ENCODE measurements at regions not wholly inside any gene's neighbourhood (a gene's known extent, or its start where the extent isn't known, plus 50 kb on each side); places are given as distances from the start of the nearest gene placed in this dataset.

DNA sequence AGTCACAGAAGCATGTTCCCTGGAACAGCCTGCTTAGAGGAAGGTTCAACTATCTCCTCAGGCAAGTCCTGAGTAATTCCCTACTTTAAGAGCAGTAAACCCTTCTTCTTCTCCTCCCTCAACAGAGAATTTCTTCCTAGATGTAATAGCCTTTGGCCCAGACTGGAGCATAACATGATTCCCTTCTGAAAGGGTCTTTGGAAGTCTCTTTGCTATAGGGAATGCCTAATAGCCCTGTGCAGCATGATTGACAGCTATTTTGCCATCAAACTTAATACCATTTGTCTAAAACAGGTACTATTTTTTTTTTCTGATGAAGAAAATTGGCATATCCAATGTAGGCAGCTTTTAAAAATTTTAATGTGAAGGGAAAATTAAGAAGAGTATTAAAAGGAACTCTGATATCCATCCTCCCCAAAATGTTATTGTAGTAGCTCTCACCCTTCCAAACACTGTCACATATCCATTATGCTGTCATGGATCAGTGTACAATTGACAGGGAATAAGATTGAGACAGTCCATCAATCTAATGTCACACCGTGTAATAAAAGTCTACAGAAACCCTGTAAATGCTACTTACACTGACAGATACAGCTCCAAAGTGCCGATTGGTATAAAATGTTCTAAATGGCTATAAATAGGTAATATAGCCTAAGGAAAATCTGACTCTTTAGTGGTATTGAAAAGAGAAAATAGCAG is 884.6 kb downstream of the TTLL7 start:
- DNase-seq: no peak

DNA sequence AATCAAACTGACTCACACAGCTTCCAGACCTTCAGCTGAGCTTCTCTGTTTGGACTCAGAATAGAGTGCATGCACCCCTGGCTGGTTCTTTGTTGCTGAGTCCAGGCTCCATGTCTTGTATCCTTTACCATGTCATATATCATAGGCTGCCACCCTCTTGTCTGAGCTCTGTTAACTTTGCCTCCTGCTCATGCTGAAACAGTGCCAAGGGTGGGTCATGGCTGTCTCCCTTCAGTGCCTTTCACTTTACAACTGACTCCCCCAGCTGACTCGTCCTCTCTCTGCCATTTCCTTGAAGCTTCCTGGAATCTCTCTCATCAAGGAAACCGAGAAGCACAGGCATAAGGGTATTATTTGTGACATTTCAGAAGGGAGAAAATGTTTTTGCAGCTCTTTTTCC is 885.3 kb downstream of the TTLL7 start:
- DNase-seq: no peak

DNA sequence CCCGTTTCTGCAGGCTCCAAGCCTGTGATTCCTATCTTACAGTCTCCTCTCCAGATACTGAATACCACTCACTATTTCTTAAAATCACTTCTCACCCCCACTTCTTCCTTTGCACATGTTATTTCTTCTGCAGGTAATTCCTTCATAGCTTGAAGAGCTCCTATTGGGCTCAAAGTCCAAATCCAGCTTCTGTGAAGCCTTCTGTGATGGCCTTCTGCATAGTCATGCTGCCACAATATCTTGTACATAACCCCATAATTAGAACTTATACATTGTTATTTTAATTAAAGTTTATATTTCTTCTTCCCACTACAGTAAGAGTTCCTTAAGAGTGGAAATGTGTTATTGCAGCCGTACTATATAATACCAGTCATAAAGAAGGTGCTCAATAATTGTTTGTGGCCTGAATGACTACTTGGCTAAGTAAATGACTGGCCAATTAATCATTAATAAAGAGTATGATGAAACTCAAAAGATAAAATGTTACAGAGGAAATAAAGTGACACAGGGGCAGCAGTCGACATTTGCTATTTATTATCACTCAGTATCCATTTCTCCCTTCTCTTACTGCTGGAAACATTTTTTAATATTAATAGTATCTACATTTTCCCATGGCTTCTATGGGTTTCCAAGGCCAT is 886.6 kb downstream of the TTLL7 start:
- no peak for DNase-seq

DNA sequence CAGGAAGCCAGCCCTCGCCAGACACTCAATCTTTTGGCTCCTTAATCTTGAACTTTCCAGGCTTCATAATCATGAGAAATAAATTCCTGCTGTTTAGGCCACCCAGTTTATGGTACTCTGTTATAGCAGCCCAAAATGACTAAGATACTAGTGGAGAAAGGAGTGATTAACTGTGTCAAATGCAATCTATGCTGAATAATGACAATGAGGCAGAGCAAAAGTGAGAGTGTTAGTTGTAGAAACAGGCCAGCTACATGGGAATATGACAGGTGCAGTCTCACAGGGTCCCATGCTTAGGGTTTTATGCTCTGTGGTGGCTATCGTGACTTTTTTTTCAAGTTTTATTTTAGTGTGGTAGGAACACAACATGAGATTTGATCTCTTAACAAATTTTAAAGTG is 888.8 kb downstream of the TTLL7 start:
- DNase-seq: no peak

DNA sequence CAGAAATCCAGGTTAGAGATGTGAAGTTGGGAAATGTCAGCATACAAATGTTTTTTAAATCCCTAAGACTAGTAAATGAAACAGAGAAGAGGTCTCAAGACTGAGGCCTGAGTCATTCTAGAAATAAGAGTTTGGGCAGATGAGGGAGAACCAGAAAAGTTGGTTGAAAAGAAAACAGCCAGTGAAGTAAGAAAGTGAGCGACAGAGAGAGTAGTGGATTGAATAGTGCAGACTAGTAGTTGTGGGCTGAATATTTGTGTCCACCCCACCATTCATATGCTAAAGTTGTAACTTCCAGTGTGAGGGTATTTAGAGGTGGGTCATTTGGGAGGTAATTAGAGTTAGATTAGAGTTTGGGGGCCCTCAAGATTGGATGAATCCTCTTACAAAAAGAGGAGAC is 889.2 kb downstream of the TTLL7 start:
- no peak for DNase-seq

DNA sequence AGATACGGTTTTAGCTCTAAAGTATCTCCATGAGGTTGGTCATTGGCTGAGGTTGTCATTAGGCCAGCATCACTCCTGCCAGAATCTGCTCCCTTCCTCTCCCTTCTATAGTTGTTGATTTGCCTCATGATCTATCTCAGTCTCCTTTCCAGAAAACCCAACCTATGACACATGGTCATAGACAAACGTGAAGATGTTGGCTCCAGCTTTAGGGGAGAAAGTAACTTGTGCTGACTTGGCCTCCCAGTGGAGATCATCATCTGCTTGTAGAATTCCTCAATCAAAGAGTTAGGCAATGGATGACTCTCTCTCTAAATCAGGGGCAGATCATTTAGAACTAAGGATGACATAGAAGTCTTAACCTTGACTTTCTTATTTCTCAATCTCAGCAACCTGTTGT is 894.4 kb downstream of the TTLL7 start:
- DNase-seq: no peak

DNA sequence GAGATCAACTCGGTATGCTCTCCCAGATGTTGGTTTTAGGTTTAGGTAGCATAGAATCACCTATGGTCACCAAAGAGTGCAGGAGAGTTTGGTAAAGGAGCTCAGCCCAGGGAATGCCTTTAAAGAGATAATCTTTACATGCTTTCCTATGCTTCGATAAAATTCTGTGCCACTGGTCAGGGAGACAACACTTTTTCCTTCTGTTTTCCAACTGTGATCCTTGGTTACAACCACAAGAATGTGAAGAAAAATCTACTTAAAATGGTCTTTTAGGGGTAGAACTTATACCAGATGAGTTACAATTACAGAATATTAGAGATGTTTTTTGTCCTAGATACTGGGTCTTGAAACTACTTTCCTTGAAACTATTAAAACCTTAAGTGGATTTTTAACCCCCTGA is 895.6 kb downstream of the TTLL7 start:
- DNase-seq: no peak

DNA sequence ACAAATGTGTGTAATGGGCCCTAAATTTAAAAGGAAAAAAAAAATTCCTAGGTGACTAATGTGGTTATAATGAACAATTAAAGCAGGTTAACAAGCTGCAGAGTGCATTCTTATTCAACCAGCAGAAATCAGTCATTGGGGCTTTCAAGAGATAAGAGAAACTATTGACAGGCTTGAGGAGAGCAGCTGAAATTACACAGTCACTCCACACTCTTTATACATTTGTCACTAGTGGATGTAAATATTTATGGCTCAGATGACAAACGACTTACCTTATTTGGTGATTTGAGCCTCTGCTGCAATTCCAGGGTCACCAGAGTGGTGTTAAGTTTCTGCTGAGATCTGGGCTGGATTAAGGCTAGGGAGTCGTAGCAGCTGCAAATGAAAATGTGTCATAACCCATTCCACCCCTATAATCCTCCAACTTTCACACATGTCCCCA is 896.3 kb downstream of the TTLL7 start:
- DNase-seq: no peak

DNA sequence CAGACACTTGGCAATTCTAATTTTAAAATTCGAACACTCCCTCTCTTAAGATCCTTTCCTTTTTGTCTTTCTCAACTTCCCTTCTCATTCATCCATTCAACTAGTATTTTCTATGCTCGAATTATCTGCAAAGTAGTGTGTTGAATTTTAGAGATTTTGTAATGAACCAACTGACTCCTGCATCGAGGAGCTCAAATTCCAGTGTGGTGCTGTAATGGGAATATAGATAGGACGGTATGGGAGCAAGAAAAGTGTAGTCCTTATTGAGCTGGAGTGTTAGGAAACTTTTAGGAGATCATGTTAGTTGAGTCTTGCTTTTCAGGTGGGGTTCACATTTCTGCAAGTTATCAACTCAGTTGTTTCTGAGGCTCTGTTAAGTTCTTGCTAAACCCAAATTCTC is 897.5 kb downstream of the TTLL7 start:
- no peak for DNase-seq

DNA sequence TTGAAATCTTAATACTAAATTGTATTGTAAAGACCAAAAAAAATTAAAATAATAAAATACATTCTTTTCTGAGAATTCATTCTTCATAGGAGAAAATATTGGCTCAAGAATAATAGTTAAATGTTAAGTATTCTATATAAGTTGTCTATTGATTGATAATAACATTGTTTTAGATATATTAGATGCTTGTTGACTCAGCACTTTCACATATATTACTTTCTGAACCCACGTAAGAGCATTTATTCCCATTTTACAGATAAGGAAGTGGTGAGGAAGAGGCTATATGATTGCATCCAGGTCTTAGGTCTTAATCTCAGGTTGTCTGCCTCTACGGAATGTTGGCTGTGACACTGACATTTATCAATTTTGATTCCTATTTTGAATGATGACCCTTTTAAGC is 898.8 kb downstream of the TTLL7 start:
- no peak for DNase-seq

DNA sequence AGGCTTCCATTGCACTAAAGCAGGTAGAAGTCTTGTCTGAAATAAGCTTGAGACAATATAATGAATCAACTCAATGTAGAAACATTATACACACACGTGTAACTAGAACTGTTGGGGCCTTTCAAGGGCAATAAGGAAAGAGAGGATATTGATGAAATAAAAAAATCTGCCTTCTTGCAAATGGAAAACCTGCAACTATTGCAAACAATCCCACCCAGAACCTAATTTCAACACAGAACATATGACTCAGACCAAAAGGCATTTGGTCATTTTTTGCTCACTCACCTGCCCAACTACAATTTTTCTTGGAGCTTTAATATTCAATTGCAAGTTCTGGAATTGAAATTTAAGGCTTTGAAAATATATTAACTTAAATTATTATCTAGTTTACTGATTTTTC is 900.1 kb downstream of the TTLL7 start:
- no peak for DNase-seq

DNA sequence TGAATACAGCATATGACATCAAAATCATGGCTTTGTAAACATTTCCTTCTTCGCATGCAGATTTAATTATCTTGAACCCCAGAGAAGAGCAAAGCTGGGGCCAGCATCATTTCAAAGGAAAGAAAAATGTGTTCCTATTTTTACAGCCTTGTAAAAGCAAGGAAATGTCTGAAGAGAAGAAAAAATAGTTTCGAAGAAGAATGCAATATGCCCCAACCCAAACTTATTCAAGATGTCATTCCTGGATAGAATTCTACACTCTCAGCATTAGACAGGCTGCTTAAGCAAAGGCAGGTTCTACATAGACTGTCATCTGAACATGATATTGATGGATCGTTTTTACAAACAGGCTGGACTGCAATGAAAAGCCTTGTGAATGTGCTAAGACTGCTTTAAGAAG is 900.8 kb downstream of the TTLL7 start:
- DNase-seq: no peak

DNA sequence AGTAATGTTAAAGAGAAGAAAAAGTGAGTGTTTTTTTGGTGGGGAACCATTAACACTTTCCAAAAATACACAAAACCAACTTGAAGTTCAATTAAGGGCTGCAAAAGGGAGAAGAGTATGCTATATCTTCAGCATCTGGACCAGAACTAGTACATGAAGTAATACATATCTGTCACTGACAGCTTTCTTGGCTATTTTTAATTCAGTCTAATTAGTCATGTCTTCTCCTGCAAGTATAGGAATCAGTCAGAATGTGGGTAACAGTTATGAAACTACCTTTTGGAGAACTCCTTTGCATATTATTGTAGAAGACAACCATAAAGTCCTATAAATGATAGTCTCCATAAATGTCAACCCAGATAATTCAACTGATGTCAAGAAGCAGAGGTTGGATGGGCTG is 901.2 kb downstream of the TTLL7 start:
- no peak for DNase-seq

DNA sequence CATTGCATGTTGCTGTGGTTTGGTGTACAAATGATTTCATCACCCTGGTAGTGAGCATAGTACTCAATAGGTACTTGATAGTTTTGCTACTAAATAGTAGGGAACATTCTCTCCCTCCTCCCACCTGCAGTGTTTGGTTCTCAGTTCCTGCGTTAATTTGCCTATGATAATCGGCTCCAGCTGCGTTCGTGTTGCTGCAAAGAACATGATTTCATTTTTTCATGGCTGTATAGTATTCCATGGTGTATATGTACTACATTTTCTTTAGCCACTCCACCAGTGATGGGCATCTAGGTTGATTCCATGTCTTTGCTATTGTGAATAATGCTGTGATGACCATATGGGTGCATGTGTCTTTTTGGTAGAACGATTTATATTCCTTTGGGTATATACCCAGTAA is 903.4 kb downstream of the TTLL7 start:
- DNase-seq: no peak

DNA sequence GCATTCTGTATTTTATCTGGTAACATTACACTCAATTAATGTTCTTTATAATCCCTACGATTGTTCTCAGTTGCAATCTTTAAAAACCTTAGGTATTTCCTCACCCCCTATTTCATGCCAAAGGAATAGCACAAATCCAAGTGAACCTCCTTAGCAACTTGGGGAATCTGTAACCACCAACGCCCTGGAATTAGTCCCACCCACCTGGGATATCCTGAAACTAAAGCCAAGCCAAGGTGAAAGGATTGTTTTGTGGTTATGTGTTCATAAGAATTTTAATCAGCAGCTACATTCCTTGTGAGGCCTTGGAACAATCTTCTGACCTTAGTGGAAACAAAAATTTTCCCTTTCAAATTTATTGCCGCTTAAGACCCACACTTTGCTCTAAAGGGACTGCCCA is 908.7 kb downstream of the TTLL7 start:
- no peak for DNase-seq

DNA sequence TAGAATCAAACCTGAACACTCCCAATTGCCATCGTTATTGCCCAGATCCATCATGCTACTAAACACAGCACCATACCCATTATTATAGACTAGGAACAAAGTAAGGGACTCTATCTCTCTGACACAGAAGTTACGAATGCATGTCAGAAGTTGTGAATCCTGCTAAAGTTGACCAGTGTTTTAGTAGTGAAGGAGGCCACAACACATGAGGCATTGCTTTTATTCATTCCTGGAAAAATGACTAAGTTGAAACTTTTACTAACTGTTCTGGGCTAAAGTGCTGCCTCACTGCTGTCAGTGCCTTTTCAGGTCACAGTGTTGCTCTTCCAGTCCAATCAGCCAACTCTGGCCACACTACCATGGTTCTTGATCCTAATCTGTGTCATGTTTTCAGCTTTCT is 911.1 kb downstream of the TTLL7 start:
- no peak for DNase-seq

DNA sequence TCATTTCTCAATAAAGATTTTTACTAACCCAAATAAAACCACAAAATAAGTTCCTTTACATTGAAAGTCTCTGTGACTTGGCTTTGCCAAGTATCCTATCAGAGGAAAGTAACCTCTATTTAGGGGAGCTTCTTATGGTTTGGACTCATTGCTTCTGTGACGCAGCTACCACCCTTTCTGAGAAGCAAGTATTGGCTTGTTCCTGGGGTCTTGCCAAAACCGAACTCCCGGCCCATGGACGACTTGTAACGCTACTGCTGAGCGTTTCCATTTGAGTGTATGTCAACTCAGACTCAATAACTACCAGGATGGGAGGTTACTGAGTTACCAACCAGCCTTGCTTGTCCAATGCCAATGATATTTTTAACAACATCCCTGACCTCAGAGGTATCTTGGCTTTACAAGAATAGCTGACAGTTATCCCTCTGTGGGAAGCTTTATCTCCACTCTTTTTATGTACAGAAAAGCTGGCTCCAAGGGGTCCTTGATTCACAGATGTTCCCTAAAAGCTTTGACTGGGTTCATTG is 911.9 kb downstream of the TTLL7 start:
- no peak for DNase-seq

DNA sequence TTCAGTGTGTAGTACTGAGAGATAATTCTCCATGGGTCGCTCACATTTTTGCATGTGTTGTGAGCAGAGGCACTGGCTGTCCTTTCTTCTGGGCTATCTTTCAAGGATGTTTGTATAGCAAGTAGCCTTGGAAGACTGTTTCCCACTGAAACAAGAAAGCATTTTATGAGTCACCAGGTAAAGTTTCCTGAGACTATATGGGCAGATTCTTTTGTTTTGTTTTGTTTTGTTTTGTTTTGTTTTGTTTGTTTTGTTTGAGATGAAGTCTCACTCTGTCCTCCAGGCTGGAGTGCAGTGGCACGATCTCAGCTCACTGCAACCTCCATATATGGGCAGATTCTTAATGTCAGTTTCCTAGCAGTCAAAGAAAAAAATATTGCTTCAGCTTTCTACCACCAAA is 912.6 kb downstream of the TTLL7 start:
- no peak for DNase-seq

DNA sequence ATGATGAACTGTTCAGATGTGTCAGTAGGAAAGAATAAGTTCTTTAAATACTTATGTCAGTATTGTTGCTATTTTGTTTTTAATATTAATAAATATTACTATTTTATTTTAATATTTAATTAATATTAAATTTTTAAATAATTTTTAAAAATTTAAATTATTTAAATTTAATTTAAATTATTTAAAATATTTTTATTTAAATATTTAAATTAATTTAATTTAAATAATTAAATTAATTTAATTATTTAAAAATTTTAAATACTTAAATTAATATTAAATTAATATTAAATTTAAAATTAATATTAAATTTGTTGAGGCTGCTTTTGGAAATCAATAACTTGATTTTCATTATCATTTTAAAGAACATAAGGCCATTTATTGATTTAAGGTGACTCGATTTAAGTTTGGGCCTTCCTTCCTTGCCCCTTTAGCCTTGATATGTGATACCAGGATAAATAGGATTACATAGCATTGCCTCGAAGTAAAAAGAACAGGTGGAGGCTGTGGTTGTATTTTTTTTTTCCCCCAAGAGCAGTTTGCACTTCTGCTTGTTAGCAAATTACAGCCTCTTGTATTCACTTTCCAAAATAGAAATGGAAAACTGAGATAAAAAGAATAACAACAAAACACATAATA is 915.2 kb downstream of the TTLL7 start:
- DNase-seq: no peak

DNA sequence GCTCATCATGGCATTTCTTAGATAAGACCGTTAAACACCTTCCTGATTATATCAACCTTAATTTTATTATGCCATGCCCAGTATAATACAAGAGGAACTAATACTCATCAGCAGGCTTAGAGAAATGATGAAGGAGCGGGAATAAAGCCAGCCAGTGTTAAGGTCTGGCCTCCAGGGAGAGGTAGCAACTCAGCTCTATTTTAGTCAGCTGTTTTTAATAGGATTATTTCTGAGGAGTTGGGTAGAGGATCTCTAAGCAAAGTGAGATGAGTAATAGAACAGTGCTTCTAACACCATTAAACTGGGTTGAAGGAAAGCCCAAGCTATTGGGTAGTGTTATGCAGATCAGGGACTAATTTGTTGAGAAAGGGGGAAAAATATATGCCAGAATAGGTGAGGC is 921.5 kb downstream of the TTLL7 start:
- no peak for DNase-seq

DNA sequence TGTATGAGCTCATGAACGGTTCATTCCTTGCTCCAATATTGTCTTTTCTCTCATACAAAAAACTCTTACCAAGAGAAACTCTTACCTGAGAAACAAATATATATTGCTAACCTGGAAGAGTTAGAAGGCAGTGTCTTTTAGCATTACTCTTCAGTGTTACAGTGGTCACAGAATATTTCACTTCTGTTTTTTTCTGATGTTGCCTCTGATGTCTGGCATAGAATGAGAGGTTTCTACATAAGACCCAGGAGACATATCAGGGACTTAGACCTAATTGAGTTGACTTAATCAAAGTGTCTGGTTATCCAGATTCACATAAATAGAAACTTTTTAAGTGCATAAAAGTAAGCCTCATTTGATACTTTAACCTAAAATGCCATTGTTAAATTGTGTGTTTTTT is 923.8 kb downstream of the TTLL7 start:
- no peak for DNase-seq

DNA sequence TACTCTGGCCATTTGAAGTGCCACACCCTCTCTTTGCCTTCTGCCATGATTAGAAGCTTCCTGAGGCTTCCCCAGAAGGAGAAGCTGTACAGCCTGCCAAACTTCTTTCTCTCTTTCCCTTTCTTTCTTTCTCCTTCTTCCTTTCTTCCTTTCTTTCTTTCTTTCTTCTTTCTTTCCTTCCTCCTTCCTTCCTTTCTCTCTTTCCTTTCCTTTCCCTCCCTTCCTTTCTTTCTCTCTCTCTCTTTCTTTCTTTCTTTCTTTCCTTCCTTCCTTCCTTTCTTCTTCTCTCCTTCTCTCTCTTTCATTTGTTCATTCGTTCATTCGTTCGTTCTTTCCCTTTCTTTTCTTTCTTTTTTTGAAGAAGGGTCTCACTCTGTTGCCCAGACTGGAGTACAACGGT is 931.0 kb downstream of the TTLL7 start:
- DNase-seq: no peak

DNA sequence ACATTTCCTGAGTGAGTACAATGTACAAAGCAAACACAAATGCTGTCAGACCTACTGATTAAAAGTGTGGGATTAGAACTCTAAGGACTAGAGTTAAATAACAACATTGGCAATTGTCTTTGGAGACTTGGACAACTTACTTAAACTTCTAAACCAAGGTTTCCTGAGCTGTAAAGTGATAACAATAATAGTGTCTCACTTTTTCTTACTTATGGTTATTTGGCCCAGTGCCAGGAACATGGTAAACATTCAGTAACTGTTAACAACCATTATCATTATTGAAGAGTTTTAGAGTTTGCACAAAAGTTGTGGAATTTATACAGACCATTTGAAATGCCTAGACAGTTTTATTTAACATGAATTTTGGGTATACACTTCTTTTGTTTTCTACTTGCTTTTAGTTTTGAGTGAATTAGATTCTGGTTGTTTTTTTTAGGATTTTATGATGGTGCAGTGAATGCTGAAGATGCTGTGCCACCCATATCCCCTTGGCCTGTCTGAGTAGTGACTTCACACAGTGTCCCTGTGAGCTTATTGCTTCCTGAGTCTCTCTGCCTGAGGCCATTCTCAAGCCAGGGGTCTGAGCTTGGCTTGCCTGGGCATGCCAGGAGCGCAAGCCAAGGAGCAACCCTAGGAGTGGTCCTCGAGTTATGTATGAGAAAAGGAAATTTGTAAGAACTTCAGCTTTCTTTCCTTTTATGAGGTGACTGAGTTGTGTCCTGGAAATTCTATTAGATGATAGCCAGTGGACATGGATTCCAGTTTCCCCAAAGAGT is 932.8 kb downstream of the TTLL7 start:
- DNase-seq: no peak
